ENCODE measurements at regions not wholly inside any gene's neighbourhood (a gene's known extent, or its start where the extent isn't known, plus 50 kb on each side); places are given as distances from the start of the nearest gene placed in this dataset.
"Not testable (repeated sequence)": the region's sequence is repeated elsewhere in the genome, so short reads cannot be mapped to it uniquely, and the experiment has no call there.

DNA sequence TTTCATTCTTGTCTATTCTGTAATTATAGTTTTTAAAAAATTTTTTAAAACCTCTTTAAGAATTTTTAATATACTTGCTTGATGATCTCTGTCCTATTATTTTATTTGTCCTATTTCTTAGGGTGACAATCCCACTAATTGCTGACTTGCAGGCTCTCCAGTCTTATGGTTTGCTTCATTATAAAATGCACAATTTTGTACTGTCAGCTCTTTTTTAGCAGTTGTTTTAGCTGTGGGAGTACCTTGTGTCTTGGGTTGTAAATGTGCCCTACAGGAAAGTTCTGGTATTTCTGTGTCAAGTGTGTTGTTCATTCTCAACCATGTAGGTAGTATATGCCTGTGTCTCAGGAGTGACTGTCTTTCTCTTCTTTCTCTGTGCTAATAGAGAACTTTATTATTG is 118.2 kb upstream of the IL15 start:
- intact Hi-C loops (cut with micrococcal nuclease) = no loop called here

DNA sequence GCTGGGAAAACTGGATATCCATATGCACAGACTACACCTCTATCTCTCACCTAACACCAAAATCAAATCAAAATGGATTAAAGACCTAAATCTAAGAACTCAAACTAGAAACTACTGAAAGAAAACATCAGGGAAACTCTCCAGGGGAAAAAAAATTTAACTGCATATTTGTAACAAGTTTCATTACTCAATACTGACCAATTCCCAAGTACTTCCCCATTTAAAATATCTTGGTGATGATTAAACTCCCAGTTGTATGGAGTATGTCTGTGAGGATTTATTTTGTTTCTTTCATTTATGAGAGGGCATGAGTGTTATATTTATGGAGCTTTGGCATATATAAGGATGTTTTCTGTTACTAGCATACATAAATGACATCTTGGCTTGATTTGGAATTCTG is 112.3 kb upstream of the IL15 start:
- intact Hi-C loops (cut with micrococcal nuclease) = no loop called here

DNA sequence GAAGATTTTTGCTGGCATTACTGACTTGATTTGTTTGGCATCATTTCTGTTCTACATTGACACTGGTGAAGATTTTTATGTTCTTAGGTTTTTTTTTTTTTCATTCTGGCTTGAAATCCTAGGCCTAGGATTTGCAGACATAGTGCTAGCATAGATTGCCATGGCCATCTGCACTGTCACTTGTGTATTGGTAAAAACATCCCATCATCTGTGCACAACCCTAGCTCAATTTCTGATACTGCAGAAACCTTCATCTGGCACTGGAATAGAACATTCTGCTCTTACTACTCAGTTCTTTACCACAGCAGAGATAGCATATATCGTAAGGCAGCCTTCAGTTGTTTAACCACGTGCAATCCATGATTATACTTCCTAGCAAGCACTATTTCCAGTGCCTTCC is 111.5 kb upstream of the IL15 start:
- intact Hi-C loops (cut with micrococcal nuclease) = no loop called here

DNA sequence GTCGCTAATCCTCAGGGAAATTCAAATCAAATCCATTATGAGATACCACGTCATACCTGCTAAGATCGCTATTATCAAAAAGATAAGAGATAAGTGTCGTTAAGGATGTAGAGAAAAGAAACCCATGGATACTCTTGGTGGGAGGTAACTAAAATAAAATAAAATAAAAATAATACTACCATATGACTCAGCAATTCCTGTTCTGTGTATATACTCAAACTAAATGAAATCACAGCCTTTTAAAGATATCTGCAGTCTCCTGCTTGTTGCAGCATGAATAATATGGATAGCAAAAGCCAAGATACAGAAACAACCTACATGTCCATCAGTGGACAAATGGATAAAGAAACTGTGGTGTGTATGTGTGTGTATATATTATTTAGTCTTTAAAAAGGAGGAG is 105.8 kb upstream of the IL15 start:
- intact Hi-C loops (cut with micrococcal nuclease) = no loop called here

DNA sequence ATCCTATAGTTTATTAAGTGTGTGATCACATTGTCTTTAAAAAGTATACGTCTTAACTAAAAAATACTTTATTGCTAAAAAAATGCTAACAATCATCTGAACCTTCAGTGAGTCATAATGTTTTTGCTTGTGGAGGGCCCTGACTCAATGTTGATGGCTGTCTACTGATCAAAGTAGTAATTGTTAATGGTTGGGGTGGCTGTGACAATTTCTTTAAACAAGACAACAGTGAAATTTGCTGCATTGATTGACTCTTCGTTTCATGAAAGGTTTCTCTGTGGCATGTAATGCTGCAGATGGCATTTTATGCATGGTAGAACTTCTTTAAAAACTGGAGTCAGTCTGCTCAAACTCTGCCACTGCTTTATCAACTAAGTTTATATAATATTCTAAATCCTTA is 101.4 kb upstream of the IL15 start:
- intact Hi-C loops (cut with micrococcal nuclease) = no loop called here

DNA sequence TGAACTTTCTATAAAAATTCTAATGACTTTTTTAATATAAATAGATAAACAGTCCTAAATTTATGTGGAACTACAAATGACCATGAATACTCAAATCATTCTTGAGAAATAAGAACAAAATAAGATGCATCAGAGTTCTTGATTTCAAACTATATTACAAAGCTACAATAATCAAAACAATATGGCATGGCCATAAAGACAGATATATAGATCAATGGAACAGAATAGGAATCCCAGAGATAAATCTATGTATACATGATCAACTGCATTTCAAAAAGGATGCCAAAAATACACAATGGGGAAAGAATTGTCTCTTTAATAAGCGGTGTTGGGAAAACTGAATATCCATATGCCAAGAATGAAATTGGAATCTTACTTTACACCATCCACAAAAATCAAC is 98.4 kb upstream of the IL15 start:
- intact Hi-C loops (cut with micrococcal nuclease) = no loop called here

DNA sequence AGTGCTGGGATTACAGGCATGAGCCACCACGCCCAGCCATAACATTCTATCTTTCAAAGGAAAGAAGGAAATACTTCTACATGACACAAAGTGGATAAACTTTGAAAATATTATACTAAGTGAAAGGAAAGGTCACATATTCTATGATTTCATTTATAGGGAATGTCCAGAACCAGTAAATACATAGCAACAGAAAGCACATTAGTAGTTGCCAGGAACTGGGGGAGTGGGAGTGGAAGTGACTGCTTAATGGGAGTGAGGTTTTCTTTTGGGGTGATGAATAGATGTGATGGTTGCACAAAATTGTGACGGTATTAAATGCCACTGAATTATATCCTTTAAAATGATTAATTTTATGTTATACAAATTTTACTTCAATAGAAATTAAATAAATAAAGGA is 95.7 kb upstream of the IL15 start:
- intact Hi-C loops (cut with micrococcal nuclease) = no loop called here

DNA sequence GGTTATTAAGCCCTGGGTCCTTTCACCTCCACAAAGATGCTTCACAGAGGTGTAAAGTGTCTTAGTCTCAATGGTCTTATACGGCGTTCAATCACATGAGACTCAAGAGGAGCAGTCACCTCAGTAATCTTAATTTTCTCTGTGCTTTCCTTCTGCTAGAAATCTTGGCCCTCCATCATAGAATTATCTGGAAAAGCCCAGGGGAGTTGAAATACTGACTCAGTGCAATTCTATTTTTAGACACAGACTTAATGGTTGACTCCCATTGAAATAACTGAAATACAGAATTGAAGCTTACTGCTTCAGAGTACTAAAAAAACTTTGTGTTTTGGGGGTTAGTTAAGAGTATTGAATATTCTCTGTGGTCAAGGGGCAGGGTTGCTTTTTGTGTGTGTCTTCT is 94.5 kb upstream of the IL15 start:
- intact Hi-C loops (cut with micrococcal nuclease) = no loop called here

DNA sequence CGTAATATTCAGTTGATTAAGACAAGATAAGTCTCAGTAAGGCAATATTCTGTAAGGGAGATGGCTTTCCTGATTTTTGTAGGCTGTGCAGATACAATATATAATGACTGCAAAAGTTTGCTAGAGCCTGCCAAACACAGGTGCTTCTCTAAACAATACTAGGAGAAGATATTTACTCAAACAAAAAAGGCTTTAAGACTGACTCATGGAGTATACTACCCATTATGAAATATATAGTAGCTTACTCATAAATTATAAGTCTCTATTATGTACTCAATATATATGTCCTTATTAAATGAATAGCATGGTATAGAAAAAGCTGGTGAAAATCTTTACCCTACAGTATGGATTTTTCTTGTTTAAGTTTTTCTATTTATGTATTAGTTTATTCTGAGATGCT is 93.2 kb upstream of the IL15 start:
- intact Hi-C loops (cut with micrococcal nuclease) = no loop called here

DNA sequence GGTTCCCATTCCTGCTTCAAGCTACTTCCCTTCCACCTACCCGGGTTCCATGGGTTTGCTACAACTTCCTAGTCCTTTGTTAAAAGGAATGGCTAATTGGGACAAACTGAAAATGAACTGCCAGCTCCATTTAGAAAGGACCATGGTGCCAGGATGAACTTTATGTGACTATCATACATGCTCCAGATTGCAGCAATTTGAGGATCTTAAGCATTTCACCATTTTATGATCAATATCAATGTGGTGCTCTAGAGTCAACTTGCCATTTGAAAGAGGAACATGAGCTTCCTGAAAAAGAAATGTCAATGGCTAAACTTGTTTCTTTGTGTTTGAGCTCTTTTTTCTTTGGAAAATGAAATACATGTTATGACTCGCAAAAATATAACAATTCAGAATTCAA is 92.7 kb upstream of the IL15 start:
- intact Hi-C loops (cut with micrococcal nuclease) = no loop called here

DNA sequence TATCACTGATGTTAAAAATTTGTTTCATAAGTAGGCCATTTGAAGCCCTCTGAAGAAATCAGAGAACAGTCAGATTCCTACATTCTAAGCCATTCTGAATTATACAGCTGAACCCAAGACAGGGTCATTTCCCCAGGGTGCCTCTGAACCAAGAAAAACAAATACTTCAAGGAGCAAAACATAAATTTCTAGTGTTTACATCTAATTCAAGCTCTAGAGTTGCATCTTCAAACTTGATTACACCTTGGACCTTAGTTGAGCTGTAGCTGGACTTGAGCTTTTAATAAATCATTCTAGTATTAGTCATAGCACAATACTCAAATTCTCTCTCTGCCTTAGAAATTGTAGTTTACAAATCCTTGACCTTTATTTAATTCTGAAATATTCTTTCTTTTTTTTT is 87.6 kb upstream of the IL15 start:
- intact Hi-C loops (cut with micrococcal nuclease) = no loop called here

DNA sequence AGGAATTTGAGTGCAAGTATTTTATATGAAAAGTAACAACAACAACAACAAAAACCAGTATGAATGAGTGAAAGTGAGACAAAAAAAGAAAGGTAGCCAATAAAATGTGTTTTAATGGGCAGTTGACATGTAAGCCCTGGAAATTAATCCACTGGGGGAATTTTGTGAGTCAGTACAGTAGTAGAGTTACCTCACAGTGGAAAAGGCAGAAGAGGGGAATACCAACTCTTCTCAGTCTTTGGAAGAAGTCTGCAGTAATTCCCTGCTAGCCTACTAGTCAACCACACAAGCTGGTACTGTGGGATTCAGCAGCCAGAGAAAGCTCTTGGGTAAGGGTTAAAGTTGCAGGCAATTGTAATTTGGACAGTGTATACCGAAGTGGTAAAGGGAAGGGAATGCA is 76.3 kb upstream of the IL15 start:
- intact Hi-C loops (cut with micrococcal nuclease) = no loop called here

DNA sequence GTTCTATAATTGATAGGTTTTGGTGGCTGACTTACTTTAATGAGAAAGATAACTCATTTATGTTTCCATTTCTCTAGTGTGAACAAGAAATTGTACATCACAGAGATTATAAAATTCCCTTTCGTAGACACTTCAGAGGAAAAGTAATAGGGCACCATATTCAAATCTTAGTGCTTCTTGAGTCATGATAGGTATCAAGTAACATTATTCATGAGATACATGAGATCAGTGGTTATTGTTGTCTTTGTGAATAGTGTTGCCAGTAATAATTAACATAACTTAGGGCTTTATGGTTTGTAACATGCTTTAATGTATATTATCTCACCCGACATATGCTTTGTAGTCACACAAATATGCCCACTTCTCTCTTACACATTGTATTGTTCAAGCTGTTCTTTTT is 73.7 kb upstream of the IL15 start:
- intact Hi-C loops (cut with micrococcal nuclease) = no loop called here

DNA sequence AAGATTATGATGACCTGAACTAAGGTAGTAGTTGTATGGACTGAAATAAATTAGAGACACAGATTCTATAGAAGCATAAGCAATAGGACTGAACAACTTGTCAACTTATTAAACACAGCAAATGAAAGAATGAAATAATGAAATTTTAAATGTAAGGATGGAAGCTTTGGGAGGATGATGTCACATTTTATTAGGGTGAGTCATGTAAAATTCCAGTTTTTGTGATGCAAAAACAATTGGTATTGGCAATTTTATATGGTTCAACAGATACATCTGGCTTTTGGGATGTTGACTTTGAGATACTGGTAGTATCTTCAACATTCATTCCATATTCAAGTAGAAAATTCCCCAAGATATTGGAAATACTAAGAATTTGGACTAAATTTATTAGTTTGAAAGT is 72.7 kb upstream of the IL15 start:
- intact Hi-C loops (cut with micrococcal nuclease) = no loop called here

DNA sequence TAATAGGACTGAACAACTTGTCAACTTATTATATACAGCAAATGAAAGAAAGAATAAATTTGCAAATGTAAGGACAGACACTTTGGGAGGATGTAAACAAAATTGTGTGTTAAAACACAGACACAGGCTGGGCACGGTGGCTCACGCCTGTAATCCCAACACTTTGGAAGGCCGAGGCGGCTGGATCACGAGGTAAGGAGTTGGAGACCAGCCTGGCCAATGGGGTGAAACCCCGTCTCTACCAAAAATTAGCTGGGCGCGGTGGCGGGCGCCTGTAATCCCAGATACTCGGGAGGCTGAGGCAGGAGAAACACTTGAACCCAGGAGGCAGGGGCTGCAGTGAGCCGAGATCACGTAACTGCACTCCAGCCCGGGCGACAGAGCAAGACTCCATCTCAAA is 71.4 kb upstream of the IL15 start:
- intact Hi-C loops (cut with micrococcal nuclease) = not testable (repeated sequence)

DNA sequence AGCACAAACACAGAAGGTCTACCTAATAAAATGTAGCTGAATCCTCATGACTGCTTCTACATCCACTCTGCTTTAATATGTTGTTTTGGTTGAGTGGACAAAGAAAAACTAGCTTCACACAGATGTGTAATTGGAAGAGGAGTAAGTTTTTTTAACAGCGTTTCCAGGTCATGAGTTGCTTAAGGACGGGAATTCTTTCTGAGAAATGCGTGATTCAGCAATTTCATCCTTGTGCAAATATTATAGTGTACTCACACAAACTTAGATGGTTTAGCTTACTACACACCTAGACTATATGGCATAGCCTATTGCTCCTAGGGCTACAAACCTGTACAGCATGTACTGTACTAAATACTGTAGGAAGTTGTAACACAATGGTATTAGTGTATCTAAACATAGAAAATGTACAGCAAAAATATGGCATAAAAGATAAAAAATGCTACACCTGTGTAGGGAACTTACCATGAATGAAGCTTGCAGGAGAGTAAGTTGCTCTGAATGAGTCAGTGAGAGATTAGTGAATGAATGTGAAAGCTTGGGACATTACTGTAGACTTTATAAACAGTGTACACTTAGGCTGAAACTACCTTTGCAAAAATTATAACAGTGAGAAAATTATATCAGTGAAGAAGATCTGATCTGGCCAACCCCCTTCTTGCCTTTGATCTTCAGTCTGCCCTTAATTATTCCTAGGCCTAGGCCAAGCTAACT is 70.8 kb upstream of the IL15 start:
- intact Hi-C loops (cut with micrococcal nuclease) = no loop called here

DNA sequence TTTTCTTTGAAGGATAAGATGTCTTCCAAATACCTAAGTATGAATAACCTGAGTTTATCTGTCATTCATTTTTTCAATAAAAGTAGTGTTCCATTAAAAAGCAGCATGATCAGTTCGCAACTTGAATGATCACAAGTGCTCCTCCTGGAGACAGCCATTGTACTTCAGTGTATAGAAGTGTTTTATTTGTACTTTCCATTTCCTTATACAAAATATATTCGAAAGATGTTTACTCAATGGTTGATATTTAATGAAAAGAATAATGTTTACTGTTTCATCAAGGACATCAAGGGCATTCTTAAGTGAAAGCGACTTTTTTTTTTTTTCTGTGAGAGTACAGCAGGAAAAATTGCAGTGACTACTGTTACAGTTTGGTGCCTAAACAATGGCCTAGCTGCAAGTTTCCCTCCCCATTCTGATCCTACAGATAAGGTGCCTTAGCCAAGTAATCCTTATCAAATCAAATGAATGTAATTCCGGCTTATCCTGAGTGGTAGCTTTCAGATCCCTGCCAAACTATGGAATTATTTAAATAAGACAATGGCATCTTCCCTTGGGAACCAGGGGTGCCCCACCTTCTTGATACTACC is 69.0 kb upstream of the IL15 start:
- intact Hi-C loops (cut with micrococcal nuclease) = no loop called here

DNA sequence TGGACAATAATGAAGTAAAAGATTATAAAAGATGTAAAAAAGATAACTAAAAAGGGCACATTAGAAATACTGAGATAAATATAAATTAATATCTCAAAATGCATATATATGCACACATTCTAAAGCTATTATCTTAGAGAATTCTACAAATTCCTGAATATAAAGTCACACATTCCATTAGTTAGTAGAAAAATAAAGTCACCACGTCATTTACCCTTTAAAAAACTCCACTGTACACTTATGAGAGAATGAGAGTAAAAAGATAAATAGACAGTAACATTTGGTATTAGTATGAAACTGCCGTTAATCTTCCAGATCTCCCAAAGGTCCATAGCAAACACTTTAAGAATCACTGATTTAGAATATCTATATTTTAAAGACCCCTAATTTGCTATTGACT is 67.2 kb upstream of the IL15 start:
- intact Hi-C loops (cut with micrococcal nuclease) = no loop called here

DNA sequence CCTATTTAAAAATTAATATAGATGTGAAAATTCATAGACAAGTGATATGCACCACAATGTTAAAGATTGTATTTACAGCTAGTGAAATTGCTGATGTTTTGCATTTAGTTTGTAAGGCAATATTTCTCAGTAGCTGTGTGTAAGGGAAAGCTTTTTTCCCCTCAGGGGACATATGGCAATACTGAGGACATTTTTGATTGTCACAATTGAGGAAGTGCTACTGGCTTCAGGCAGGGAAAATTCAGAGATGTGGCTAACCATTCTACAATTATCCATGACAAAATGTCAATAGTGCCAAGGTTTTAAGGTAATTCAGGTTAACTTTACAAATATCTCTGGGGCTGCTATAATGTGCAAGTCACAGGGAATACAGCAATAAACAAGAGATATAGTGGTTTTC is 66.1 kb upstream of the IL15 start:
- intact Hi-C loops (cut with micrococcal nuclease) = no loop called here

DNA sequence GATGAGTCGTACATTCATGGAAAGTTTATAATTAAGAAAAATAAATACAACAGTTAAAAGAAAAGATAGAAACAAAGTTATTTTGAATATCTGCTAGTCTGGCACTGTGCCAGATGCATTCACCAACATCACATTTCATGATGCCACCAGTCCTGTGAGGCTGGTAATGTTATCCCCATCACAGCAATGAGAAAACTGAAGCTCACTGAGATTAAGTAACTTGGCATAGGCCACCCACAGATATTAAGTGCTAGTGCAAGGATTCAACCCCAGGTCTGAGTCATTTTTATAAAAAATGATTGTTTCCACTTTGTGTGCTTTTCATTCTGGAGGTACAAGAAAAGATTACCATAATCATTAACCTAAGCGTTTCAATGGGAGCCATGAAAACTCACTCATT is 65.0 kb upstream of the IL15 start:
- intact Hi-C loops (cut with micrococcal nuclease) = no loop called here

DNA sequence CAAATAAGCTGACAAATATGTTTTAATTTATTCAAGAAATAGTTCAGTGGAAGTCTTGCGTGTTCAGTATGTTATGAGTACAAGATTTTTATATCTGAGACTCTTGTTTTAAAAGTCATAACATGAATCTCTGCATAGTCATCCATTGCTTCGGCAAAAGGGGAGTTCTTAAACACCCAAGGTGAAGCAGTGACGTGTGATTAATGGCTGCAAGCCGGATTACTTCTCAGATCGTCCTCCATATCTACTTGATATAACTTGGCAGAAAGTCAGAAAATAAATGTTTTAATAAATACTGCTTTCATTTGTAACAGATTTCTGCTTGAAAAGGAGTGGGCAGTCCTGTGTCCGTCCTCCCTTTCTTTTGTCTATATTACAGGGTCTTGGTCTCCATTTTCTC is 64.6 kb upstream of the IL15 start:
- intact Hi-C loops (cut with micrococcal nuclease) = no loop called here

DNA sequence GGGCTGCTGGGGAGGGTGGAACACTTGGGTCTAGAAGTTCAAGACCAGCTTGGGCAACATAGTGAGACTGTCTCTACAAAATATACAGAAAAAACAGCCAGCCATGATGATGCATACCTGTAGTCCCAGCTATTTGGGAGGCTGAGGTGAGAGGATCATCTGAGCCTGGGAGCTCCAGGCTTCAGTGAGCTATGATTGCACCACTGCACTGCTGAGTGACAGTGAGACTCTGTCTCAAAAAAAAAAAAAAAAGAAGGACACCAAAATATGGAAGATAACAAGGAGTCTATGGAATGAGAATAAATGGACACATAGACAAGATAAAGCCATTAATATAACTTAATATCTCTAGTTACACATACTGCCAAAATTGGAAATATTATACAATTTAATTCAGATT is 62.7 kb upstream of the IL15 start:
- intact Hi-C loops (cut with micrococcal nuclease) = no loop called here

DNA sequence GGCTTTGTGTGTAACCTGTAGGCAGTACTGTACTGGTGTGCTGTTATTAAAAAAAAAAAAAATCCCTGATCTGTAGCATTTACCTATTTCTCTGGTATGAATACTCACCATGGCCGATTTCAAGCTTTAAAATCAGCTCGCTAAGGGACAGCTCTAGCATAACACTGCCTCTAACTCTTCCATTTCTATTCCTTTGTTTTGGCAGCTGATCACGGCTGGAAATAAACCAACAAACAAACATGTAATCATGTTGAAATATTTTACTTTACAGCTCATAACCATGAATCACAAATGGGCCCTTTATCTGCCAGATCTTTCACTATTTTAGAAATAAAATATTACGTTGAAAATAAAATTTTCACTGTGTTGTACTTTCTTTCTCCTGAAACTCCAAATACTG is 60.5 kb upstream of the IL15 start:
- intact Hi-C loops (cut with micrococcal nuclease) = no loop called here

DNA sequence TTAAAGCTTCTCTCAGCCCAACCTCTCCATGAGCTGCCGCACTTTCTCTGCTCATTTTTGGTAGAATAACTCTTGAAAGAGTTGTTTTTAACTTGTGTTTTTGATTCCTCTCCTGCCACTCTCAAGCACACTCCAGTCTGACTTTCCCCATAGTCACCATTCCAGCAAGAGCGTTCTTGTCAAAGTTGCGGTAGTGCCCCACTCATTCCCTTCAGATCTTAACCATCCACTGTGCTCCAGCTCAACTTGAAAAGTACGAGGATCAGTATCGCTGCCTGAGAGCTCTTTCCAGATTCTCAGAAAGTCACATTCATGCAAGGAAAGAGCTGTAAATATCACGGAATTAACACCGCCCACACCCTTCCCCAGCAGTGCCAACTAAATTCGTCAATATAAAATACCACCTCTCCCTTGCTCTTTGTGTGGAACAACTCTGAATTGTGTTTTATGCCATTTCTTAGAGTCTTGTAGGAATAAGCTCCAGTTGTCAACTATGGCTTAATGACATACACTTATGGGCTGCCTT is 59.7 kb upstream of the IL15 start:
- intact Hi-C loops (cut with micrococcal nuclease) = no loop called here
